ENCODE measurements at regions not wholly inside any gene's neighbourhood (a gene's known extent, or its start where the extent isn't known, plus 50 kb on each side); places are given as distances from the start of the nearest gene placed in this dataset.

GRCh38 chr5:2576823-2577222 lies 174.7 kb downstream of the IRX2 start:
- TF ChIP-seq EP300 (IDR thresholded peaks at IDR 0.05): no peak
- TF ChIP-seq, protein P1, sequence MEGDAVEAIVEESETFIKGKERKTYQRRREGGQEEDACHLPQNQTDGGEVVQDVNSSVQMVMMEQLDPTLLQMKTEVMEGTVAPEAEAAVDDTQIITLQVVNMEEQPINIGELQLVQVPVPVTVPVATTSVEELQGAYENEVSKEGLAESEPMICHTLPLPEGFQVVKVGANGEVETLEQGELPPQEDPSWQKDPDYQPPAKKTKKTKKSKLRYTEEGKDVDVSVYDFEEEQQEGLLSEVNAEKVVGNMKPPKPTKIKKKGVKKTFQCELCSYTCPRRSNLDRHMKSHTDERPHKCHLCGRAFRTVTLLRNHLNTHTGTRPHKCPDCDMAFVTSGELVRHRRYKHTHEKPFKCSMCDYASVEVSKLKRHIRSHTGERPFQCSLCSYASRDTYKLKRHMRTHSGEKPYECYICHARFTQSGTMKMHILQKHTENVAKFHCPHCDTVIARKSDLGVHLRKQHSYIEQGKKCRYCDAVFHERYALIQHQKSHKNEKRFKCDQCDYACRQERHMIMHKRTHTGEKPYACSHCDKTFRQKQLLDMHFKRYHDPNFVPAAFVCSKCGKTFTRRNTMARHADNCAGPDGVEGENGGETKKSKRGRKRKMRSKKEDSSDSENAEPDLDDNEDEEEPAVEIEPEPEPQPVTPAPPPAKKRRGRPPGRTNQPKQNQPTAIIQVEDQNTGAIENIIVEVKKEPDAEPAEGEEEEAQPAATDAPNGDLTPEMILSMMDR (IDR thresholded peaks at IDR 0.05): no peak
- no peak for TF ChIP-seq POLR2AphosphoS5 (IDR thresholded peaks at IDR 0.05)
